Testis (tissue), 2 donors: ENCODE measurements at regions not wholly inside any gene's neighbourhood (a gene's known extent, or its start where the extent isn't known, plus 50 kb on each side); places are given as distances from the start of the nearest gene placed in this dataset.

Source experiments
- CTCF ChIP-seq, 3 experiments: fragments of 450-650 bp in 2 of 3; fragments of 200-600 bp in 1 of 3; sonication (generic) in 1 of 3; IDR thresholded peaks; one replicate each; pipeline ENCODE4 v1.5.1; 2016 to 2019; ENCODE audit warnings: antibody characterized with exemption in 3 of 3, mild to moderate bottlenecking in 2 of 3, moderate library complexity in 1 of 3
- POLR2A ChIP-seq: fragments of 450-650 bp; IDR thresholded peaks from one replicate; pipeline ENCODE4 v1.6.1; 2017; ENCODE audit warnings: antibody characterized with exemption, mild to moderate bottlenecking, moderate library complexity

- no peak for TF ChIP-seq CTCF (IDR thresholded peaks at IDR 0.05)
- TF ChIP-seq POLR2A = no peak
These were observed 167.3 kb downstream of the KDM5D start for GRCh38 chrY:19577250-19577649.
